Endodermal cell (in vitro differentiated cells): ENCODE measurements at regions not wholly inside any gene's neighbourhood (a gene's known extent, or its start where the extent isn't known, plus 50 kb on each side); places are given as distances from the start of the nearest gene placed in this dataset.

Experiments used
- DNase-seq: peaks from one replicate; pipeline ENCODE4 v3.0.0-alpha.2; 2017
- H3K27ac ChIP-seq: 2 replicates; pipeline ENCODE4 v1.5.1; 2013; ENCODE audit warnings: mild to moderate bottlenecking, low read depth, low read length, moderate library complexity
- H3K27me3 ChIP-seq: 2 replicates; pipeline ENCODE4 v1.6.1; 2013; ENCODE audit warnings: mild to moderate bottlenecking, low read length, moderate library complexity; ENCODE audit not compliant: insufficient read depth, control insufficient read depth, poor library complexity, severe bottlenecking
- H3K36me3 ChIP-seq: 2 replicates; pipeline ENCODE4 v1.7.0; 2013; ENCODE audit warnings: mild to moderate bottlenecking, low read length, moderate library complexity; ENCODE audit not compliant: control insufficient read depth, insufficient read depth
- H3K4me1 ChIP-seq: one replicate; pipeline ENCODE4 v1.7.0; 2013; ENCODE audit warnings: low read length; ENCODE audit not compliant: control insufficient read depth, insufficient read depth
- H3K4me3 ChIP-seq: 2 replicates; pipeline ENCODE4 v1.5.1; 2013; ENCODE audit warnings: mild to moderate bottlenecking, low read length, moderate library complexity
- H3K9ac ChIP-seq: 2 replicates; pipeline ENCODE4 v1.6.1; 2013; ENCODE audit warnings: mild to moderate bottlenecking, low read length, moderate library complexity; ENCODE audit not compliant: poor library complexity, severe bottlenecking; ENCODE audit errors: extremely low read depth
- H3K9me3 ChIP-seq: 2 replicates; pipeline ENCODE4 v1.6.1; 2013; ENCODE audit warnings: mild to moderate bottlenecking, low read length, moderate library complexity; ENCODE audit not compliant: control insufficient read depth
- H3K27ac Mint-ChIP-seq: 2 replicates; pipeline ENCODE4 v1.8.0; 2020; ENCODE audit warnings: mixed read lengths
- H3K27me3 Mint-ChIP-seq: 2 replicates; pipeline ENCODE4 v1.8.0; 2021; ENCODE audit warnings: mild to moderate bottlenecking, mixed read lengths; ENCODE audit not compliant: insufficient read depth
- H3K36me3 Mint-ChIP-seq: 2 replicates; pipeline ENCODE4 v1.8.0; 2020; ENCODE audit warnings: low read depth, mixed read lengths
- H3K4me1 Mint-ChIP-seq: 2 replicates; pipeline ENCODE4 v1.8.0; 2020; ENCODE audit warnings: mixed read lengths
- H3K4me3 Mint-ChIP-seq: 2 replicates; pipeline ENCODE4 v1.8.0; 2020; ENCODE audit warnings: mild to moderate bottlenecking, moderate library complexity, mixed read lengths
- H3K9me3 Mint-ChIP-seq: 2 replicates; pipeline ENCODE4 v1.8.0; 2020; ENCODE audit warnings: mild to moderate bottlenecking, mixed read lengths
- CTCF ChIP-seq: fragments of 200-600 bp; sonication (generic); conservative IDR thresholded peaks from 2 replicates; pipeline ENCODE4 v1.5.0; 2021; ENCODE audit warnings: antibody characterized with exemption, mild to moderate bottlenecking
- WGBS, 2 experiments: methylation state at CpG; one replicate each; pipeline versions ENCODE4 v1.1.5 to v1.1.7; 2013; ENCODE audit warnings: missing lambda C conversion rate in 2 of 2, mixed read lengths in 1 of 2; ENCODE audit not compliant: insufficient coverage in 1 of 2, insufficient read length in 1 of 2; 5-methylcytosine and 5-hydroxymethylcytosine counted together

GRCh38 chr12:84766375-84766774 lies 146.2 kb downstream of the SLC6A15 start:
- Histone ChIP-seq H3K4me3 (no peak overlapping the region), H3K9ac (no peak overlapping the region), H3K27ac (no peak overlapping the region), H3K27me3 (no peaks in the 10 kb centered on the region), H3K9me3 (no peaks in the 10 kb centered on the region), H3K36me3 (no peaks in the 10 kb centered on the region), H3K4me1 (no peaks in the 10 kb centered on the region)
- H3K4me1 Mint-ChIP-seq = peaks cover 3% of the 10 kb centered on the region
- no peaks in the 10 kb centered on the region for H3K36me3 Mint-ChIP-seq
- TF ChIP-seq CTCF = no peak
- no peak for DNase-seq
- no peaks in the 10 kb centered on the region for H3K27me3 Mint-ChIP-seq
- no peaks in the 10 kb centered on the region for H3K9me3 Mint-ChIP-seq
- H3K4me3 Mint-ChIP-seq = no peak overlapping the region
- H3K27ac Mint-ChIP-seq = no peak overlapping the region

GRCh38 chr12:84764001-84764400 lies 148.6 kb downstream of the SLC6A15 start:
- Histone ChIP-seq H3K27me3 (no peaks in the 10 kb centered on the region), H3K9me3 (no peaks in the 10 kb centered on the region), H3K4me1 (no peaks in the 10 kb centered on the region), H3K4me3 (no peak overlapping the region), H3K36me3 (no peaks in the 10 kb centered on the region), H3K9ac (no peak overlapping the region), H3K27ac (no peak overlapping the region)
- Mint-ChIP-seq H3K9me3 (no peaks in the 10 kb centered on the region), H3K4me3 (no peak overlapping the region), H3K27ac (no peak overlapping the region), H3K36me3 (no peaks in the 10 kb centered on the region), H3K4me1 (peaks cover 3% of the 10 kb centered on the region), H3K27me3 (no peaks in the 10 kb centered on the region)
- no peak for TF ChIP-seq CTCF
- WGBS, 2 experiments = 86 to 100% methylated on average over 1 of the region's 1 CpG
- DNase-seq = no peak

GRCh38 chr12:84763107-84763506 lies 149.5 kb downstream of the SLC6A15 start:
- Histone ChIP-seq H3K9ac (no peak overlapping the region), H3K9me3 (no peaks in the 10 kb centered on the region), H3K27ac (no peak overlapping the region), H3K27me3 (no peaks in the 10 kb centered on the region), H3K4me3 (no peak overlapping the region), H3K4me1 (no peaks in the 10 kb centered on the region), H3K36me3 (no peaks in the 10 kb centered on the region)
- no peak for TF ChIP-seq CTCF
- no peaks in the 10 kb centered on the region for H3K36me3 Mint-ChIP-seq
- DNase-seq = no peak
- H3K4me3 Mint-ChIP-seq = no peak overlapping the region
- no peaks in the 10 kb centered on the region for H3K9me3 Mint-ChIP-seq
- H3K27me3 Mint-ChIP-seq = no peaks in the 10 kb centered on the region
- no peak overlapping the region for H3K27ac Mint-ChIP-seq
- WGBS, 2 experiments = 87 to 100% methylated on average over 1 of the region's 1 CpG
- H3K4me1 Mint-ChIP-seq = peaks cover 3% of the 10 kb centered on the region
